NCI-H1092 (cell line): ENCODE measurements at regions not wholly inside any gene's neighbourhood (a gene's known extent, or its start where the extent isn't known, plus 50 kb on each side); places are given as distances from the start of the nearest gene placed in this dataset.

ENCODE experiments used
- DNase-seq: peaks from one replicate; lab custom pipeline; 2025; lab: John Stamatoyannopoulos, UW

- DNase-seq = no peak
Measured at GRCh38 chr3:76812649-76813242, 227.2 kb upstream of the ROBO2 start.

DNA sequence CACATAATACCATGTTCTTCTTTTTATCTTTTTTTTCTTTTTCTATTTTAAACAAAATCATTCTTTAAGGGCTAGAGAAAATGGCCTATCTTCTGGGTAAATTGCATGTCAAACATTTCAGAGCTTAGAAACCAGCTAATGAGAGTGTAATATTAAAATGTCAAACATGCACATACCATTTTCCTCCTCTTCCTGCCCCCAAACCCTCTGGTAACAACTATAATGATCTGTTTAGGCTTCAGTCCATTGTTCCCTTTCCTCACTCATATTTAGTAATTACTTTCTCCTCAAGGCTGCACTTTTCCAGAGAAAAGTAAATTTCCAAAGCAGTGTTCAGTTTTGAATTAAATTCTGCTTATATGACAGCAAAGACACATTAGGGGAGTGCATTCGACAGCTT, 224.3 kb upstream of the ROBO2 start:
- DNase-seq = no peak

DNA sequence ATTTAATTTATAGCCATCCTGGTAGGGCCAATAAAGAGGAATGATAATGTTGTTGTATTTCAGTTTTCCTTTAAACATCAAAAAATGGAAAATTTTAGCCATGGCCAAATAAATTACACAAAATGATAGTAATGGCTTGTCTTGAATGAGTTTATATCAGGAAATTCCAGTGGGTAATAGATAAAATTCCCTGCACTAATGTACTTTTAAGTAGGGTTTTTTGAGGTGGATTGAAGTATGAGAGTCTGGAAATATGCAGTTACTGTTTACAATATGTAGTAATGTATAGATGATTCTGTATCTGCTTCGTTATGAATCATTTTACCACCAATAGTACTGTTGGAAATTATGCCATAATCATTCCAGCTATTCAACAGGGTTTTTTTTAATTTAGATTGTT, 219.4 kb upstream of the ROBO2 start:
- no peak for DNase-seq

- no peak for DNase-seq
Measured at GRCh38 chr3:76824658-76825240, 215.2 kb upstream of the ROBO2 start.

- DNase-seq = peak; percentile 77
Measured at GRCh38 chr3:76826861-76827260, 213.0 kb upstream of the ROBO2 start.

DNA sequence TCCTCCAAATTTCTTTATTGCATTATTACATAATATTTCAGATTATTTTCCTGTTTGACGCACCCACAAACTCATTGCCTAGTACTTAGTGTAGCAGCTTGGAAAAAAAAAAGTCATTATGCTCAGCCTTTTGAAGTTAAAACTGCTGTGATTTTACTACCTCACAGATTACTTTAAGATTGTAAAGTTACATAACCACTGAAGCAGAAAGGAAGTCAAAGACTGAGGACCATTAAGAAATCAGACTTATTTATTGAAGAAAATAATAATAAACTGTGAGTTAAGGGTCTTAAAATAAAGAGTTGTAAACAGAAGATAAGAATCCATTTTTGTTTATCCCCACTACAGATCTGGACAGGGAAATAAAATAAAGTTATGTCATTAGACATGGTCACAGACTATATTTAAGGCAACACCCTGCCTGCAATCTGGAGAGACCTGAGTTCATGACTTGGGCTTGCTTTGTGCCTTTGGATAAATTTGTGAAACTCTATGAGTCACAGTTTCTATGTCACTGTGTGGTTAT, 212.1 kb upstream of the ROBO2 start:
- no peak for DNase-seq

GRCh38 chr3:76834657-76835056, 205.2 kb upstream of the ROBO2 start:
- DNase-seq = no peak

DNA sequence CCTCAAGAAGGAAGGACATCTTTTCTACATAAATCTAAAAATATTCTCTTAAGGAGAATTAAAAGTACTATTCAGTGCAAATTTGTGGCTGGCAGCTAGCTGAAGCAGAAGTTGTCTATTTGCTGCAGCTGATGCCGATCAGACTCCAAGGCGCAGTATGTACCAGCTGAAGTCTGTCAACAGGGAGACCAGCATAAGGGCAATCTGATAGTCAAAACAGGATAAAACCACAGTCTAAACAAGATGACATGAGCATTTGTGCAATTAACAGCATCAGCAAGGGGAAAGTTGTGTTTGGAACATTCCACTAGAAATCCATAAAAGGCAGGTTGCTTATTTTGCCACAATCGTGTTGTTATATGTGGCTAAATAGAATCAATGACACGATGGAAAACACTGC, 198.2 kb upstream of the ROBO2 start:
- DNase-seq = no peak

DNA sequence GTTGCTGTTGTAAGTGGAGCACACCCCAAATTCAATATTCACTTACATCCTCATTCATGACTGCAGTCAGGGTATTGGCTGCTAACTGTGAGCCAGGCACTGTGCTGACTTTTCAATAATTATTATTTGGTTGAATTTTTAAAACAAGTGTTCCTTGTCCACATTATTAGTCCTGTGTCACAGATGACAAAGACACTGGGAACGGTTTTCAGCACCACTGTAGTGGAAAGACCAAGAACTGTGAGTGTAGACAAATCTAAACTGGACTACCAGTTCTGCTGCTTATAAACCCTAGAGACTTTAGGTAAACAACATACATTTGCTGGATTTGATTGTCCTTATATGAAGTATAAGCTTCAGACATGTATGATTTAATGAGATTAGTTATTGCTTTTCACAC, 197.7 kb upstream of the ROBO2 start:
- DNase-seq = no peak

DNA sequence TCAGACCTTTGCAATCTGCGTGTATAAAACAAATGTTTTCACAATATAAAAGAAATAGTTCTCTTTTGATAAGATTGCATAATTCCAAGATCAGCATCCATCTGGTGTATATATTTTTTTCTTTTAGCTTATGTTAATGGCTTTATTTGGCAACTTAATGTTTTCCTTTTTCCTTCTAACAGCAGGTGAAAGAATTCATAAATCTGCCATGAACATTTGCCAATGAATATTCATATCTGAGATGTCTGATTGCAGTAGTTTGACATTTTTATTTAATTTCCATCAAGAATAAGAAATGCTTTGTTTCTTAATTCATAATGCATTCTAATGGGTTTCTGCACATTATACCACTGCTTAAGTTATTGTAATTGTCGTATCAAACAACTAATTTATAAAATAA, 184.4 kb upstream of the ROBO2 start:
- DNase-seq = no peak

GRCh38 chr3:76859596-76859995, 180.3 kb upstream of the ROBO2 start:
- no peak for DNase-seq

DNA sequence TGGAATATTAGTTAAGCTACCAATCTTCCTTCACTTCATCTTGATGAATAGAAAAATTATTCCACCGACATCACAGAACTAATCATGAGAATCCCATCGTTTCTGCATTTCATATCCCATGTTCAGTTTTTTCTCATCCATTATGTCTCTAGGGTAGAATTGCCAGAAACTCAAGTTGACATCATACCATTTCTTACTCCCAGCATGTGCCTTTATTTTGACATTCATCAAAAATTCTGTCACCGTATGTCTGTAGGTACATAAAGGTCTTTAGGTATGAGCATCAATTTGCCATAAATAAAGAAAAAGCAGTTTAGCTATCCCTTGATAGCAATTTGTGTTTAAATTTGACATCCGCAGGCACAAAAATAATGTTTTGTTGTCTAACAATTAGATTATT, 175.5 kb upstream of the ROBO2 start:
- no peak for DNase-seq

- DNase-seq = no peak
Measured at GRCh38 chr3:76866729-76867408, 173.0 kb upstream of the ROBO2 start.

DNA sequence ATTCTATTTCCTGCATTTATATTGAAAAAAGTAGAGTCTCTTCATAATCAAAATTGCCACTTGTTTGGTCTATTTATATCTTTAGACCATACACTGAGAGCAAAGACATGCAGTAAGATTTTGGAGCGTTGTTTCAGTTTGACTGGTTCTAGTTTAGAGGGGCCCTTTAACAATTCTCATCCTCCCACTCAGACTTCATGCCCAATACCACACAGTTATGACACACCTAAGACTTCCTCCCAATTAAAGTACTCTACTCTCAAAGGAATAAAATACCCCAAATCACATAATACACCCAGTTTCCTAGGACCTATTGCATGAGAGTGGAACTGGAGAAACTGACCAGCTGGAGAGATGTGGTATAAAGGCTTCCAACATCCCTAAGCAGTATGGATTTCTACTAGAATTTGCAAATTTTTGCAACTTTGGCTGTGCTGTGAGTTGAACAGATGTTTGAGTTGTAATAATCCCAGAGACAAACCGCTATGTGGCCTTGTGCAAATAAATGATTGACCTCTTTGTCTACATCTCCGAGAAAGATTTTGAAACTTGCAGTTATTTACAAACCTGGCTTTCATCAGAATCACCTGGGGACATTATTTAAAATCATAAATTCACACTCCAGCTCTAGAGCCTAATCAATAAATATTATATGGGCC, 170.0 kb upstream of the ROBO2 start:
- DNase-seq = no peak

GRCh38 chr3:76871655-76872054, 168.2 kb upstream of the ROBO2 start:
- no peak for DNase-seq

DNA sequence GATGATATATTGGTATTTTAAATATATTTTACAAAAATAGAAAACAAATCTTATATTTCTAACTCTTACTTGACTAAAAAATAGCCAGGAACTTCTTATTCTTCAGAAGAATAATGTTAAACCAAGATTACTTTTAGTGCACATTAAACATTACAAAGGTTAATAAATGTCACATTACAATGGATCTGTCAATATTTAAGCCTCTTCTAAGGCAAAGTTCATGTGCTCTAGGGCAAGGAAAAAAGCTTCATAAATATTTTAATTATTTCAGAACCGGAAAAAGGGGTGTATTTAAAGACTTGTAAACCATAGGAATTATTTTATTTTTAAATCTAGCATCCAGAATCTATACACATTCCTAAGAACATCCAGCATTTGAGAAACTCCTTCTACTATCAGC, 166.9 kb upstream of the ROBO2 start:
- DNase-seq = no peak

DNA sequence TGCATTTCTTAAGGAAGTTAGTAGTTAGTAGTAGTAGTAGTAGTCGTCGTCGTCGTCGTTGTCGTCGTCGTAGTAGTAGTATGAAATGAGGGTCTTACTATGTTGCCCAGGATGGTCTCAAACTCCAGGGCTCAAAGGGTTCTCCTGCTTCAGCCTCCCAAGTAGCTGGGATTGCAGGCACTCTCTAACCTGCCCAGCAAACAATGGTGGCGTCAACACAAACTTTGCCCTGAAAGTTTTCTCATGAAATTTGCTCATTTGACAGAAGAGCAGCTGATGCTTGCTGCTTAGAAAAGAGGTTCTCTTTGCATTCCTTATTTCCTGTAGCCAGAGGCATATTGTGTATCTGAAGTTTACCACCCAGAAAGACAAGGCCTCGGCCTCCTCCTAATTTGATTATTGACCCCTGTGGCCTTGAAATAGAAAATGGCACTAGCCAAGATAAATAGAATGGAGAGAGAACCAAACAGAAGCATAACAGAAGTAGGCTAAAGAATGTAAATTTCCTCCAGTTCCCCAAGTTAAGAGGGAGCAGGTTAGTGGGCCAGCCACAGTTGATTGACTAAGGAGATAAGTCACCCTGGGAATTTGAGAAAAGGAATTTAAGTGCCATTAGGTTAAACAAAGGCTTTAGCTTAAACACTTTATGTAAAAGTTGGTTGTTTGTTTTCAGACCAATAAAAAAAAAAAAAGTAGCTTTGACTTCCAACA, 166.2 kb upstream of the ROBO2 start:
- DNase-seq = no peak

- DNase-seq = no peak
Measured at GRCh38 chr3:76879959-76880358, 159.9 kb upstream of the ROBO2 start.

DNA sequence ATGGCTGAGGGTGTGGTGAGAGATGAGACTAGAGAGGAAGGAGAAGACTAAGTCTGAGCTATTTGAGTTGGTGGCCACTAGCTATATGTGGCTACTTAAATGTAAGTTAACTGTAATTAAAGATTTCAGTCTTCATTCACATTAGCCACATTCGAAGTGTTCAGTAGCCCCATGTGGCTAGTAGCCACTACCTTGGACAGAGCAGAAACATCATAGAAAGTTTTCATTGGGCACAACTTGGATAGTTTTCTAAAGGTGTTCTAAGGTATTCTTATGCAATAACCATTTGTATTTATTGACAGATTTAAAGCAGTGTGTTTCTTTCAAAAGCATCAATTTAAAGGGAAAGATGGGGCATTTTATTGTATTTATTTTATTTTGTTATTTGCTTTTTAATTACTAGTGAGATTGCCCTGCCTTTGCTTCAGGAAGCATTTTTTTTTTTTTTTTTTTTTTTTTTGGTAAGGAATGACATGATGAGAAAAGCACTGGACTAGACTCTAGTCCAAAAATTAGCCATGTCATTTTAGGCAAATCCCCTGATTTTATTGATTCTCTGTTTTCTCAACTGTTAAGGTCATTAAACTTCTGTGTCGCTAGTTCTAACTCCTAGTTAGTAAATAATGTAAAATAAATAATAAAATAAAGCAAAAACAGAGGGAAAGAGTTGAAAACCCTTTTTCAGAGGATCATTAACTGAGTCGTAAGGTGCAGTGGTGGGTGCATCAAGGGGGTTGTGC, 153.0 kb upstream of the ROBO2 start:
- DNase-seq = no peak

DNA sequence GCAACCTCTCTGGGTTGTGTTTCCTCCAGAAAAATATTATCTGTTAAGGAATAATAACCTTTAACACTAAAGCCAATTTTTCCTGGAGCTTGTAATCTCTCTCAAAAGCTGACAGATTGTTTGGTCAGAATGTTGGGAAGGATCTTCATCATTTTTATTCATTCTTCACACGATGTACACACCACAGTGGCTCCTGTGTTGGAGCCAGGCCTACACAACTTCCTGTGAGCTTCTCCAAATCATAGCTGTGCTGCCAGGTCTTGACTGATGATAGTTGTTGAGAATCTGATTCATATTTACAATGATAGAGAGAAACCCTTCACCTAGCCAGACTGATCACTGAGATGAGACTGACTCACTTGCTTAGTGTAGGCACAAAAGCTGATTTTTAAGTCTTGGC, 151.0 kb upstream of the ROBO2 start:
- DNase-seq = no peak

GRCh38 chr3:76889911-76890310, 150.0 kb upstream of the ROBO2 start:
- no peak for DNase-seq

DNA sequence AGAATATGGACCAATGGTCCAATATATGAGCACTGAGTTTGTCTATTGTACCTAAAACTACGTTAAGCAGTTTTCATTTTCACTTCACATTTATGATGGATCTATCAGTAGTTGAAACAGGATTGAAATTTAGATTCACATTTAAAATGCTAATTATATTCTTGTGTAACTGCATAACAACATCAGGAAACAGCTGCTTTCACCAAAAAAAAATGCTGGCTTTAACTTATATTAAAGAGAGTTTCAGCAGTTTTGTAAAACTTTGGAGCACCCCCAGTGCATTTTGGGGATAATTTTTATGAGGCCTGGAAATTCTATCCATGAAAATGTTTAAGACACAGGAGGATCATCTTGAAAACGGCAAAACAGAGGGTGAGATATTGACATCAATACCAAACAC, 142.8 kb upstream of the ROBO2 start:
- DNase-seq = no peak
